Endothelial cell (in vitro differentiated cells): ENCODE measurements at regions not wholly inside any gene's neighbourhood (a gene's known extent, or its start where the extent isn't known, plus 50 kb on each side); places are given as distances from the start of the nearest gene placed in this dataset.

Source experiments
- DNase-seq: peaks from one replicate; pipeline ENCODE4 v3.0.0; 2021; ENCODE audit warnings: low spot score
- H3K27ac Mint-ChIP-seq: one replicate; pipeline ENCODE4 v1.8.0; 2021; ENCODE audit warnings: mixed read lengths, inconsistent platforms; ENCODE audit not compliant: unreplicated experiment
- H3K27me3 Mint-ChIP-seq: one replicate; pipeline ENCODE4 v1.8.0; 2021; ENCODE audit warnings: mild to moderate bottlenecking, moderate library complexity, mixed read lengths, inconsistent platforms; ENCODE audit not compliant: unreplicated experiment
- H3K36me3 Mint-ChIP-seq: one replicate; pipeline ENCODE4 v1.8.0; 2021; ENCODE audit warnings: mild to moderate bottlenecking, low read depth, mixed read lengths, inconsistent platforms; ENCODE audit not compliant: unreplicated experiment
- H3K4me1 Mint-ChIP-seq: one replicate; pipeline ENCODE4 v1.8.0; 2021; ENCODE audit warnings: mild to moderate bottlenecking, mixed read lengths, inconsistent platforms; ENCODE audit not compliant: unreplicated experiment
- H3K4me3 Mint-ChIP-seq: one replicate; pipeline ENCODE4 v1.8.0; 2021; ENCODE audit warnings: mild to moderate bottlenecking, mixed read lengths, inconsistent platforms; ENCODE audit not compliant: unreplicated experiment
- H3K9me3 Mint-ChIP-seq: one replicate; pipeline ENCODE4 v1.8.0; 2021; ENCODE audit warnings: mixed read lengths, inconsistent platforms; ENCODE audit not compliant: unreplicated experiment
- TF ChIP-seq, protein P1 (sequence below): fragments of 200-600 bp; sonication (generic); IDR thresholded peaks from one replicate; pipeline ENCODE4 v1.5.0; 2021; ENCODE audit warnings: antibody characterized with exemption; ENCODE audit not compliant: unreplicated experiment

DNA sequence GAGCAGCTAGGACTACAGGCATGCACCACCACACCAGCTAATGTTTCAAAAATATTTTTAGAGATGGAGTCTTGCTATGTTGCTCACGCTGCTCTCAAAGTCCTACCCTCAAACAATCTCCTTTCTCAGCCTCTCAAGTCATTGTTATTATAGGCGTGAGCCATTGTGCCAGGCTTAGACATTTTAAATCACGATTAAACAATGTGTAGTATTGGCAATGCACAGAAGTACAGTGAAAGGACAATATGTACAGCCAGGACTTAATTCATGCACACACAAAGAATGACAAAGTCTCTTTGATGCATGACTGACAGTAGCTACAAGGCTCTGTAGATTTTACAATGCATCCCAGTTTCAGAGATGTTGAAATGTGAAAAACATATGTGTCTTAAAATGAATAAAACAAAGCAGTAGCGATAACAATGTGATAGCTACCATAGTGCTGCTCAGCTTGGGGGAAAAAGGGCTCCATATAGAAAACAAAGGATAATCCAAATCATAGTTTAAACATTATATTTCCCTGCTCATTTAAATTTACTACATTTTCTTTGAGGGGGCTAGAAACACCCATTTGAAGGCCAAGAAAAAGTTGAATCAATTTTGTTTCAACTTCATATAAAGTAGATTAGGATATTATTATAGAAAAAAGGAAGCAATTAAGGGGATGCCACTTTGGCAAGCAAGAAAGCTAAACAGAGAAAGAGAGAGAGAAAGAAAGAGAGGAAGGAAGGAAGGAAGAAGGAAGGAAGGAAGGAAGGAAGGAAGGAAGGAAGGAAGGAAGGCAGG lies 272.4 kb upstream of the SMIM31 start:
- Mint-ChIP-seq H3K36me3 (no peaks in the 10 kb centered on the region), H3K4me1 (no peaks in the 10 kb centered on the region), H3K4me3 (no peak overlapping the region), H3K9me3 (no peaks in the 10 kb centered on the region), H3K27ac (no peak overlapping the region), H3K27me3 (peaks cover 1% of the 10 kb centered on the region)
- DNase-seq: no peak
- TF ChIP-seq, protein P1, sequence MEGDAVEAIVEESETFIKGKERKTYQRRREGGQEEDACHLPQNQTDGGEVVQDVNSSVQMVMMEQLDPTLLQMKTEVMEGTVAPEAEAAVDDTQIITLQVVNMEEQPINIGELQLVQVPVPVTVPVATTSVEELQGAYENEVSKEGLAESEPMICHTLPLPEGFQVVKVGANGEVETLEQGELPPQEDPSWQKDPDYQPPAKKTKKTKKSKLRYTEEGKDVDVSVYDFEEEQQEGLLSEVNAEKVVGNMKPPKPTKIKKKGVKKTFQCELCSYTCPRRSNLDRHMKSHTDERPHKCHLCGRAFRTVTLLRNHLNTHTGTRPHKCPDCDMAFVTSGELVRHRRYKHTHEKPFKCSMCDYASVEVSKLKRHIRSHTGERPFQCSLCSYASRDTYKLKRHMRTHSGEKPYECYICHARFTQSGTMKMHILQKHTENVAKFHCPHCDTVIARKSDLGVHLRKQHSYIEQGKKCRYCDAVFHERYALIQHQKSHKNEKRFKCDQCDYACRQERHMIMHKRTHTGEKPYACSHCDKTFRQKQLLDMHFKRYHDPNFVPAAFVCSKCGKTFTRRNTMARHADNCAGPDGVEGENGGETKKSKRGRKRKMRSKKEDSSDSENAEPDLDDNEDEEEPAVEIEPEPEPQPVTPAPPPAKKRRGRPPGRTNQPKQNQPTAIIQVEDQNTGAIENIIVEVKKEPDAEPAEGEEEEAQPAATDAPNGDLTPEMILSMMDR: no peak

DNA sequence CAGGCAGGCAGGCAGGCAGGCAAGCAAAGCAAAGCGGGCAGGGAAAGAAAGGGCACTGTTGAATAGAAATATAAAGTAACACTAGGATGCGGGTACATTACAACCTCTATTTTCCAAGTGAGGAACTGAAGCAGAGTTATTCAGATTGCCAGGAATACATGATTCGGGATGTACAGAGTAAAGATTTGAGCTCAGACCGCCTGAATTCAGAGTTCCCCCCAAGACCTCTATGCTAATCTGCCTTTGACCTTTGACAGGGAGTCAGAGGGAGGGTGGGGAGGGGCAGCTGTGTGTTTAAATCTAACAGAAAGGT lies 271.9 kb upstream of the SMIM31 start:
- H3K27ac Mint-ChIP-seq: no peak overlapping the region
- no peak overlapping the region for H3K4me3 Mint-ChIP-seq
- H3K4me1 Mint-ChIP-seq: no peaks in the 10 kb centered on the region
- DNase-seq: no peak
- TF ChIP-seq, protein P1: no peak
- no peaks in the 10 kb centered on the region for H3K36me3 Mint-ChIP-seq
- H3K27me3 Mint-ChIP-seq: peaks cover 1% of the 10 kb centered on the region
- H3K9me3 Mint-ChIP-seq: no peaks in the 10 kb centered on the region

DNA sequence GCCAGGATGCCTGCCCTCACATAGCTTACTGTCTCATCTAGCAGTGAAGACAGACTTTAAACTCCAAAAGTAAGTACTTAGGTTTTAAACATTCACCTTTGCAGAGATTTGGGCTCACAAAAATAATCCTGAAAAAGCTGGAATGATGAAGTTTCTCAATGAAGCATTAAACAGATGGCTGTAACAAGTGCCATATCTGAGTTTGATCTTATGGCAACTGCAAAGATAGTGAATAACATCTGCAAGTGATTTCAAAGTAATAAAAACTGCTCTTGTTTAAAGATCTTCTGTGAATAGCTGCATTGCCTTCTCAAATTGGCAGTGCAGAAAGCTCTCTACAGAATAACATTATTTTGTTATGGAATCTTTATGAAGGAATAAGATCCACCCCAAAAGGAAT lies 271.2 kb upstream of the SMIM31 start:
- no peaks in the 10 kb centered on the region for H3K9me3 Mint-ChIP-seq
- H3K36me3 Mint-ChIP-seq: no peaks in the 10 kb centered on the region
- no peak overlapping the region for H3K4me3 Mint-ChIP-seq
- no peaks in the 10 kb centered on the region for H3K4me1 Mint-ChIP-seq
- peaks cover 1% of the 10 kb centered on the region for H3K27me3 Mint-ChIP-seq
- no peak for DNase-seq
- TF ChIP-seq, protein P1: no peak
- no peak overlapping the region for H3K27ac Mint-ChIP-seq

DNA sequence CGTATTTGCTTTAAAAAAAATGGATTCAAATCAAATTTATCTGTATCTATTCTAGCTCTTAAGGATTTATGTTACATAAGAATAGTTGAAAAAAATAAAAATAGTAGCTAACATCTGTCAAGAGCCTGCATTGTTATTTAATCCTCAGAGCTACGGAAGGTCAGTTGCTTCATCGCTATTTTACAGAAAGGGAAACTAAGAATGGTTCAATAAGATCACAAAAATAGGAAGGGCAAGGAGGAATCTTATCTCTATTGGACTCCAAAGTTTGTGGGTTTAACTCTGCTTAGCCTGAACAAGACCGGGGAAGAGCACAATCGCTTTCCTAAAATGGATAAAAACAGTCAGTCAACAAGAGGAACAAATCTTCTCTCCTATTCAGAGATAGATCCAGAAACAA lies 270.2 kb upstream of the SMIM31 start:
- peaks cover 1% of the 10 kb centered on the region for H3K27me3 Mint-ChIP-seq
- H3K27ac Mint-ChIP-seq: no peak overlapping the region
- H3K36me3 Mint-ChIP-seq: no peaks in the 10 kb centered on the region
- no peak for DNase-seq
- no peak overlapping the region for H3K4me3 Mint-ChIP-seq
- no peaks in the 10 kb centered on the region for H3K4me1 Mint-ChIP-seq
- TF ChIP-seq, protein P1: no peak
- H3K9me3 Mint-ChIP-seq: no peaks in the 10 kb centered on the region

DNA sequence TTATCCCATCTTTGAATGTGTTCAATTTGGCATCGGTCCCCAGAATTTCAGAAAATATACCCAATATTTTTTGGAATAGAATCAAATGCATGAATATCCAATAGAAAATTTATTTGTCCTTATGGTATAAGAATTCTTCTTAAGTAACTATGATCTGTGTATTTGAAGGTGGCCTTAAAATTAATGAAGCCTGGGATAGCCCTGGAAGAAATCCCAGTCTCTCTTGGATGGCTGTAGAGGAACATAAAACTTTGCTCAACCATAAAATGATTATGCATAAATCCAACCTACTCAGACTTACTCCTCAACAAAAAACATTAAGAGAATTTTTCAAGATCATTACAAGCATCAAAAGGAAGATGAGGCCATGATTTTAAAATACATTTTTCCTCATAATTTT lies 269.4 kb upstream of the SMIM31 start:
- Mint-ChIP-seq H3K9me3 (no peaks in the 10 kb centered on the region), H3K27me3 (peaks cover 1% of the 10 kb centered on the region), H3K4me3 (no peak overlapping the region), H3K27ac (no peak overlapping the region), H3K4me1 (no peaks in the 10 kb centered on the region), H3K36me3 (no peaks in the 10 kb centered on the region)
- TF ChIP-seq, protein P1: no peak
- no peak for DNase-seq
